ENCODE measurements at regions not wholly inside any gene's neighbourhood (a gene's known extent, or its start where the extent isn't known, plus 50 kb on each side); places are given as distances from the start of the nearest gene placed in this dataset.

DNA sequence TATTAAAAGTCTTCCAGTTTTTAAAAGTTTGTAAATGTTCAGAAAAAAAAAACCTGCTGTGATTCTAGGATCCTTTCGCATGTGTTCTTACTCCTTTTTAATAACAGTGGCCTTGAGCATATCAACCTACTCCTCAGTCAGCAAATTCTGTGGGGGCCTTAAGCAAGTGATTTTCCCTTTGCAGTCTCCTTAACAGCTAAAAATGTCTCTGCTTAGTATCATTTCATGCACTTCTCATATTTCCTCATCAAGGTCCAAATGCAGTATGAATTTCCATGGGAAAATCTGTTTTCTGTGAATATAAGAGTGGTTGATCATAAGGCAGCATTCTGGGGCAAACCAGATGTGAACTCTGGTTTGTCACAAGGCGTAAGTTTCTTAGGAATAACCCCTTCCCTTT lies 2175.1 kb upstream of the PIK3C3 start:
- Histone ChIP-seq H3K4me3 (ENCODE audit: control insufficient read depth in 1 of 7, extremely low read depth in 1 of 7, insufficient read depth in 4 of 7, low read depth in 2 of 7, low read length in 6 of 7) (no peak overlapping the region), H3K36me3 (ENCODE audit: control insufficient read depth in 4 of 4, insufficient read depth in 4 of 4, low read length in 3 of 4) (peaks cover 0 to 4% (median 1%) of the 10 kb centered on the region in 4 experiments), H3K4me1 (ENCODE audit: control extremely low read depth in 1 of 4, control insufficient read depth in 4 of 4, insufficient read depth in 4 of 4, low read length in 3 of 4) (no peaks in the 10 kb centered on the region), H3K9me3 (ENCODE audit: control extremely low read depth in 1 of 5, control insufficient read depth in 4 of 5, insufficient read depth in 2 of 5, low read depth in 1 of 5, low read length in 4 of 5) (peaks cover 0 to 2% (median 0%) of the 10 kb centered on the region in 5 experiments), H3K27ac (ENCODE audit: insufficient read depth in 1 of 2, low read depth in 1 of 2, low read length in 2 of 2, poor library complexity in 1 of 2, severe bottlenecking in 2 of 2) (no peak overlapping the region), H3K27me3 (replicated peaks in 2 of 5; ENCODE audit: control insufficient read depth in 4 of 5, insufficient read depth in 5 of 5, low read length in 4 of 5) (no peaks in the 10 kb centered on the region)
- DNase-seq = no peak
- ChIA-PET POLR2A (no interaction called here), CTCF (no interaction called here)
- 90% methylated on average over 2 of the region's 2 CpGs for WGBS (ENCODE audit: insufficient coverage)

DNA sequence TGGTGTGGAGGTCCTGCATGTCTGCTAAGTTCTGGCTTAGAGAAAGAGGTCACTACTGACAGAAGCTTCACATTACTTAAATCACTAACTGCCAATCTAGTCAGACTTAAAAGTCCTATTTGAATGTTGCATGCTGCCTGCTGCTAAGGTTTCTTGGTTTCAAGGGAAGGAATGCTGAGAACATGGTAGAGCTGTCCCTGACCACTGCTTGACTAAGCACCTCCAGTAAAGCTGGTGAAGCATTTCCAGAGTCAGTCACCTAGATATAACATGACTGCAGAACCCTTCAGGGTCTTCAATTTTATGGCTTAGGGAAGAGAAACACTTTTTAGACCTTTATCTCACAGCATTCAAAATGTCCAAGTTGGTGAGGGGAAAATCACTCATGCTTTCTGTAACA lies 2178.3 kb upstream of the PIK3C3 start:
- Histone ChIP-seq H3K27ac (ENCODE audit: insufficient read depth in 1 of 2, low read depth in 1 of 2, low read length in 2 of 2, poor library complexity in 1 of 2, severe bottlenecking in 2 of 2) (no peak overlapping the region), H3K9me3 (ENCODE audit: control extremely low read depth in 1 of 5, control insufficient read depth in 4 of 5, insufficient read depth in 2 of 5, low read depth in 1 of 5, low read length in 4 of 5) (peaks cover 0 to 2% (median 0%) of the 10 kb centered on the region in 5 experiments), H3K4me3 (ENCODE audit: control insufficient read depth in 1 of 7, extremely low read depth in 1 of 7, insufficient read depth in 4 of 7, low read depth in 2 of 7, low read length in 6 of 7) (no peak overlapping the region), H3K27me3 (replicated peaks in 2 of 5; ENCODE audit: control insufficient read depth in 4 of 5, insufficient read depth in 5 of 5, low read length in 4 of 5) (no peaks in the 10 kb centered on the region), H3K4me1 (ENCODE audit: control extremely low read depth in 1 of 4, control insufficient read depth in 4 of 4, insufficient read depth in 4 of 4, low read length in 3 of 4) (peaks cover 0 to under 1% (median 0%) of the 10 kb centered on the region in 4 experiments), H3K36me3 (ENCODE audit: control insufficient read depth in 4 of 4, insufficient read depth in 4 of 4, low read length in 3 of 4) (peaks cover 0 to 4% (median 0%) of the 10 kb centered on the region in 4 experiments)
- CTCF ChIA-PET = no interaction called here
- POLR2A ChIA-PET = no interaction called here
- DNase-seq = no peak

DNA sequence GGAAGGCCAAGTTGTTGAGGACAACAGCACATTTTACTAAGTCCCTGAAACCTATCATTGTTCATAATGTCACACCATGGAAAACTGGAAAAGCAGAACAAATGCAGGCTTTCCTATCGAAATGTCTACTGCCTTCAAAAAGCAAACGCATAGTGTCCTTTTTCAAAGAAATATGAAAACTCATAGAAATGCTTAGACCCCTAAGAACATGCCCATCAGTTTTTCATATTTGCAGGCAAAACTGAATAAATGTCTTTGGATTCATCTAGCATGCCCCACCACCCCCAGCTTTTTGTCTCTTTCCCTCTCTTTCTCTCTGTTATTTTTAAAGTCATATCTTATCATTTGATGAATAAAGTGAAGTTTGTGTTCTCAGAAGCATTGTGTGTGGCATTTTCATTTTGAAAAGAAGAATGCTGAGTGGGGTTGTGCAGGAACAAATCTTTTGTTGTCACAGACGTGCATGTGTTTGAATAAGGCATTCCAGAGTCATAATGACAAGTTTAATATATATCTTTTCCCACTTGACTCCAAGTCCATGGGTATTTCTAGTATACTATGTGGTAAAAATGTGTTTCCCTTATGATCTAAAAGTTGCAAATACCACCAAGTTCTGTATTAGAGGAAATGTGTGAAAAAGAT lies 2180.0 kb upstream of the PIK3C3 start:
- DNase-seq = no peak
- H3K9me3 ChIP-seq (ENCODE audit: control extremely low read depth in 1 of 5, control insufficient read depth in 4 of 5, insufficient read depth in 2 of 5, low read depth in 1 of 5, low read length in 4 of 5) = peaks cover 0 to 2% (median 0%) of the 10 kb centered on the region in 5 experiments
- H3K36me3 ChIP-seq (ENCODE audit: control insufficient read depth in 4 of 4, insufficient read depth in 4 of 4, low read length in 3 of 4) = peaks cover 0 to 4% (median 0%) of the 10 kb centered on the region in 4 experiments
- CTCF ChIA-PET = interaction anchor here (1.1 kb wide), 1 partner anchor 9 kb away, joined by 4 read pairs; no protein-coding TSS in a partner anchor
- H3K4me1 ChIP-seq (ENCODE audit: control extremely low read depth in 1 of 4, control insufficient read depth in 4 of 4, insufficient read depth in 4 of 4, low read length in 3 of 4) = peaks cover 0 to 5% (median 0%) of the 10 kb centered on the region in 4 experiments
- WGBS (ENCODE audit: insufficient coverage) = 96% methylated on average over 2 of the region's 3 CpGs
- no peak overlapping the region for H3K27ac ChIP-seq (ENCODE audit: insufficient read depth in 1 of 2, low read depth in 1 of 2, low read length in 2 of 2, poor library complexity in 1 of 2, severe bottlenecking in 2 of 2)
- no peak overlapping the region for H3K4me3 ChIP-seq (ENCODE audit: control insufficient read depth in 1 of 7, extremely low read depth in 1 of 7, insufficient read depth in 4 of 7, low read depth in 2 of 7, low read length in 6 of 7)
- POLR2A ChIA-PET = no interaction called here
- no peaks in the 10 kb centered on the region for H3K27me3 ChIP-seq (replicated peaks in 2 of 5; ENCODE audit: control insufficient read depth in 4 of 5, insufficient read depth in 5 of 5, low read length in 4 of 5)

DNA sequence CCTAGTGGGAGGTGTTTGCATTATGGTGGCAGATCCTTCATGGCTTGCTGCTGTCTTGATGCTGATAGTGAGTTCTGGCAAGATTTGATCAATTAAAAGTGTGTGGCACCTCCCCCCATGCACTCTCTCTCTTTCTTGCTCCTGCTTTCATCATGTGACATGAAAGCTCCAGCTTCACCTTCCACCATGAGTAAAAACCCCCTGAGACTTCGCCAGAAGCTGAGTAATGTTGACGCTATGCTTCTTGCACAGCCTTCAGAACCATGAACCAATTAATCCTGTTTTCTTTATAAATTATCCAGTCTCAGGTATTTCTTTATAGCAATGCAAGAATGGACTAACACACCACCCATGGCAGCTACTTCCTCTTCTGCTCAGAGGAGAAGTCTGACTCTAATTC lies 2181.4 kb upstream of the PIK3C3 start:
- H3K27ac ChIP-seq (ENCODE audit: insufficient read depth in 1 of 2, low read depth in 1 of 2, low read length in 2 of 2, poor library complexity in 1 of 2, severe bottlenecking in 2 of 2) = no peak overlapping the region
- CTCF ChIA-PET = interaction anchor here (0.6 kb wide), 1 partner anchor 156 kb away, joined by 3 read pairs; no protein-coding TSS in a partner anchor
- H3K36me3 ChIP-seq (ENCODE audit: control insufficient read depth in 4 of 4, insufficient read depth in 4 of 4, low read length in 3 of 4) = peaks cover 0 to 4% (median 0%) of the 10 kb centered on the region in 4 experiments
- H3K4me3 ChIP-seq (ENCODE audit: control insufficient read depth in 1 of 7, extremely low read depth in 1 of 7, insufficient read depth in 4 of 7, low read depth in 2 of 7, low read length in 6 of 7) = no peak overlapping the region
- peaks cover 0 to 5% (median 0%) of the 10 kb centered on the region in 4 experiments for H3K4me1 ChIP-seq (ENCODE audit: control extremely low read depth in 1 of 4, control insufficient read depth in 4 of 4, insufficient read depth in 4 of 4, low read length in 3 of 4)
- no peaks in the 10 kb centered on the region for H3K9me3 ChIP-seq (ENCODE audit: control extremely low read depth in 1 of 5, control insufficient read depth in 4 of 5, insufficient read depth in 2 of 5, low read depth in 1 of 5, low read length in 4 of 5)
- DNase-seq = no peak
- 100% methylated on average over 2 of the region's 2 CpGs for WGBS (ENCODE audit: insufficient coverage)
- no peaks in the 10 kb centered on the region for H3K27me3 ChIP-seq (replicated peaks in 2 of 5; ENCODE audit: control insufficient read depth in 4 of 5, insufficient read depth in 5 of 5, low read length in 4 of 5)
- POLR2A ChIA-PET = no interaction called here

DNA sequence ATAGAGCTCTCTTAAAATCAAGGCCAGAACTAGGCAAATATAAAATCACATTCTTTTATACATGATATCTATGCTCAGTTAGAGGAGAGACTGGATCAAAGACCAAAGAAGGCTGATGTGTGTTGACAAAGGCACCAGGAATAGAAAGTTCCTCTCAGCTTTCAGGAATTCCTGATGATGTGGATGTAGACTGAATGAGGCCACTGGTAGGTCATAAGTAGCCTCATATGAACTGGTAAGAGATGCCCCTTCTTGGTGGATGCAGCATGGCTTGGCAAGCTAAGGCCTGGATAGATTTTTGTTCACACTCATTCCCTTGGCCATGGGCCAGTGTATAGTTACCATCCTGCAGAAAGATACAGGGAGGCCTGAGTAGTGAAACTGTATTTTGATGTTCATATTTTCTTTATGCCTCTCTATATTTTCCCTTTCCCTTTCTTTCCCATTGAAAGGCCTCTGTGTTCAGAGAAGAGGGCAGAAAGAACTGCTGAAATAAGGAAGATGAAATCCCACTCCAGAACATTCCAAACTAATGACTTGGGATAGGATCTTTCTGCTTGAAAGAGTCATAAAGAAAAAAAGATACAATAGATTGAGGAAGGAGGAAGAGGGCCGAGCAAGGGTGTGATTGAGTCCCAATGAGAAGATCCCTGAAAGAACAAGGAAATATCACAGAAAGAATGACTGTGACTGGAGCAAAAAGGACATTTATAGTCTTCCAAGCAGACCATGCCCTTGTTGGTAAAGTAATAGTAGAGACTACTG lies 2182.7 kb upstream of the PIK3C3 start:
- no peak overlapping the region for H3K4me3 ChIP-seq (ENCODE audit: control insufficient read depth in 1 of 7, extremely low read depth in 1 of 7, insufficient read depth in 4 of 7, low read depth in 2 of 7, low read length in 6 of 7)
- H3K27ac ChIP-seq (ENCODE audit: insufficient read depth in 1 of 2, low read depth in 1 of 2, low read length in 2 of 2, poor library complexity in 1 of 2, severe bottlenecking in 2 of 2) = no peak overlapping the region
- ChIA-PET POLR2A (no interaction called here), CTCF (interaction anchor here (1.0 kb wide), 1 partner anchor 15 kb away, joined by 4 read pairs; no protein-coding TSS in a partner anchor)
- no peak for DNase-seq
- peaks cover 0 to 5% (median 0%) of the 10 kb centered on the region in 4 experiments for H3K4me1 ChIP-seq (ENCODE audit: control extremely low read depth in 1 of 4, control insufficient read depth in 4 of 4, insufficient read depth in 4 of 4, low read length in 3 of 4)
- H3K27me3 ChIP-seq (replicated peaks in 2 of 5; ENCODE audit: control insufficient read depth in 4 of 5, insufficient read depth in 5 of 5, low read length in 4 of 5) = no peaks in the 10 kb centered on the region
- peaks cover 0 to 4% (median 0%) of the 10 kb centered on the region in 4 experiments for H3K36me3 ChIP-seq (ENCODE audit: control insufficient read depth in 4 of 4, insufficient read depth in 4 of 4, low read length in 3 of 4)
- no peaks in the 10 kb centered on the region for H3K9me3 ChIP-seq (ENCODE audit: control extremely low read depth in 1 of 5, control insufficient read depth in 4 of 5, insufficient read depth in 2 of 5, low read depth in 1 of 5, low read length in 4 of 5)
- 100% methylated on average over 1 of the region's 1 CpG for WGBS (ENCODE audit: insufficient coverage)

DNA sequence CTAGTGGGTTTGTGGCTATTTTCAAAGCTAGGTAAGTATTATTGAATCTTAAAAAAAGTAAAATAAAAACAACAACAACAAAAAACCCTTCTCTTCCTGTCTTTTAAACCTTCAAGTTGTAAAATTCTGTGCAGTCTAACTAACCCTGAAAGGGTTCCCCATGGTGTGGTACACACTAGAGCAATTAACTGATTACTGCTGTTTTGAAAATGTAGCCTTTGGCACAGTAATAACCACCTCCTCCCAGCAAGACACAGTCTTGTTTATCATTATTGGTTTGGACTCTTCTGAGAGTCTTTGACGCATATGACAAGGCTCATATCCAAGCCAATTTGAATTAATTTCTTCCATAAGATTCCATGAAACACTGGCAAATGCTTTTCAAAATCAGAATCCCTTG lies 2184.6 kb upstream of the PIK3C3 start:
- Histone ChIP-seq H3K27ac (ENCODE audit: insufficient read depth in 1 of 2, low read depth in 1 of 2, low read length in 2 of 2, poor library complexity in 1 of 2, severe bottlenecking in 2 of 2) (no peak overlapping the region), H3K27me3 (replicated peaks in 2 of 5; ENCODE audit: control insufficient read depth in 4 of 5, insufficient read depth in 5 of 5, low read length in 4 of 5) (no peaks in the 10 kb centered on the region), H3K4me1 (ENCODE audit: control extremely low read depth in 1 of 4, control insufficient read depth in 4 of 4, insufficient read depth in 4 of 4, low read length in 3 of 4) (peaks cover 0 to 5% (median 0%) of the 10 kb centered on the region in 4 experiments), H3K36me3 (ENCODE audit: control insufficient read depth in 4 of 4, insufficient read depth in 4 of 4, low read length in 3 of 4) (no peaks in the 10 kb centered on the region), H3K4me3 (ENCODE audit: control insufficient read depth in 1 of 7, extremely low read depth in 1 of 7, insufficient read depth in 4 of 7, low read depth in 2 of 7, low read length in 6 of 7) (no peak overlapping the region), H3K9me3 (ENCODE audit: control extremely low read depth in 1 of 5, control insufficient read depth in 4 of 5, insufficient read depth in 2 of 5, low read depth in 1 of 5, low read length in 4 of 5) (no peaks in the 10 kb centered on the region)
- DNase-seq = no peak
- 100% methylated on average over 1 of the region's 1 CpG for WGBS (ENCODE audit: insufficient coverage)
- POLR2A ChIA-PET = no interaction called here
- CTCF ChIA-PET = no interaction called here

DNA sequence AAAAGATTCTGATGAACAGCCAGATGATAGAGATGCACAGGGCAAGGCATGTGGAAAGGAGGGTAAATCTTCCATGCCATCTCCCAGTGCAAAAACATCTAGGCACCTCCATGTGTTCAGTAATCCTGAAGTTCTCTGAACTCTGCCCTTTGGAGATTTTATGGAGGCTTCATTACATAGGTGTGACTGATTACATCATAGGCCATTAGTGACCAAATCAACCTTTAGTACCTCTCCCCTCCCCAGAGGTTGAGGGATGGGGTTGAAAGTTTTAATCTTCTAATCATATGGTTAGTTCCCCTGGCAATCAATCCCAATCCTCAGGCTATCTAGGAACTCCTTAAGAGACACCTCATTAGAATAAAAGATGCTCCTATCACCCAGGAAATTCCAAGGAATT lies 2190.2 kb upstream of the PIK3C3 start:
- Histone ChIP-seq H3K4me3 (ENCODE audit: control insufficient read depth in 1 of 7, extremely low read depth in 1 of 7, insufficient read depth in 4 of 7, low read depth in 2 of 7, low read length in 6 of 7) (no peak overlapping the region), H3K27me3 (replicated peaks in 2 of 5; ENCODE audit: control insufficient read depth in 4 of 5, insufficient read depth in 5 of 5, low read length in 4 of 5) (no peaks in the 10 kb centered on the region), H3K27ac (ENCODE audit: insufficient read depth in 1 of 2, low read depth in 1 of 2, low read length in 2 of 2, poor library complexity in 1 of 2, severe bottlenecking in 2 of 2) (no peak overlapping the region), H3K4me1 (ENCODE audit: control extremely low read depth in 1 of 4, control insufficient read depth in 4 of 4, insufficient read depth in 4 of 4, low read length in 3 of 4) (no peaks in the 10 kb centered on the region), H3K9me3 (ENCODE audit: control extremely low read depth in 1 of 5, control insufficient read depth in 4 of 5, insufficient read depth in 2 of 5, low read depth in 1 of 5, low read length in 4 of 5) (no peaks in the 10 kb centered on the region), H3K36me3 (ENCODE audit: control insufficient read depth in 4 of 4, insufficient read depth in 4 of 4, low read length in 3 of 4) (no peaks in the 10 kb centered on the region)
- DNase-seq = no peak
- POLR2A ChIA-PET = no interaction called here
- CTCF ChIA-PET = no interaction called here
